NCI-H187 treated with DMSO at 0.1 percent for 48 hours (cell line): ENCODE measurements at regions not wholly inside any gene's neighbourhood (a gene's known extent, or its start where the extent isn't known, plus 50 kb on each side); places are given as distances from the start of the nearest gene placed in this dataset.

Experiments used
- DNase-seq: peaks from one replicate; lab custom pipeline; 2025; lab: John Stamatoyannopoulos, UW

DNA sequence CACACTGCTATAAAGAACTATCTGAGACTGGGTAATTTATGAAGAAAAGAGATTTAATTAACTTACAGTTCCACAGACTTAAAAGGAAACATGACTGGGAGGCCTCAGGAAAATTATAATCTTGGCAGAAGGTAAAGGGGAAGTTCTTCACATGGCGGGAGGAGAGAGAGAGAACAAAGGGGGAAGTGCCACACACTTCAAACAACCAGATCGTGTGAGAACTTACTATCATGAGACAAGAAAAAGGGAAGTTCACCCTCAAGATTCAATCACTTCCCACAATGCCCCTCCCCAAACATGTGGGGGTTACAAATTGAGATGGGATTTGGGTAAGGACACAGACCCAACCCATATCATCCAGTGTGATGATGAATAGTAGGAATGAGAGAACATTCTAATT, 366.5 kb downstream of the LRFN5 start:
- DNase-seq, result no peak

DNA sequence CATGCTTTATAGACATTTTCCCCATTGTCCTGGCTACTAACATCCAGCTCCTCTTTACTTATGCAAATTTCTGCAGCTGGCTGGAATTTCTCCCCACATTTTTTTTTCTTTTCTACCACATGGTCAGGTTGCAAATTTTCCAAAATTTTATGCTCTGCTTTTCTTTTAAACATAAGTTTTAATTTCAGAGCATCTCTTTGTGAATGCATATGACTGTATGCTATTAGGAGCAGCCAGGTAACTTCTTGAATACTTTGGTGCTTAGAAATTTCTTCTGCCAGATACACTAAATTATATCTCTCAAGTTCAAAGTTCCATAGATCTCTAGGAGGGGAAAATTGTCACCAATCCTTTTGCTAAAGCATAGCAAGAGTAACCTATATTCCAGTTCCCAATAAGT, 365.9 kb downstream of the LRFN5 start:
- no peak for DNase-seq

DNA sequence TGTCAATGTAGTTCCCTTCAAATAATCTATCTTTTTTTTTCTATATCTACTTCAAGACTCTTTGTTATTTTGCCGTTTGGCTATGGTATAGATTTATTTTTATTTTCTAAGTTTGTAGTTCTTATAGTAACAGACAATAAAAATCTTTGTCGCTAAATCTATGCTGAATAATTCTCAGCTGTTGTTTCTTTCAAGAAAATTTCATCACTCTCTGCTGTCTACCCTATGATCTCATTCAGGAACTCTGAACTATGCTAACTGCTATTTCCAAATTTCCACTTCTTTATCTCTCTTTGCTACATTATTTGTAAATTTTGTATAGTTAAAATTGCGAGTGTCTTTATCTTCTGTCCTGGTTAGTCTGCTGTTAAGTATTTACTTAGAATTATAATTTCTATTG, 353.6 kb downstream of the LRFN5 start:
- DNase-seq, result no peak

DNA sequence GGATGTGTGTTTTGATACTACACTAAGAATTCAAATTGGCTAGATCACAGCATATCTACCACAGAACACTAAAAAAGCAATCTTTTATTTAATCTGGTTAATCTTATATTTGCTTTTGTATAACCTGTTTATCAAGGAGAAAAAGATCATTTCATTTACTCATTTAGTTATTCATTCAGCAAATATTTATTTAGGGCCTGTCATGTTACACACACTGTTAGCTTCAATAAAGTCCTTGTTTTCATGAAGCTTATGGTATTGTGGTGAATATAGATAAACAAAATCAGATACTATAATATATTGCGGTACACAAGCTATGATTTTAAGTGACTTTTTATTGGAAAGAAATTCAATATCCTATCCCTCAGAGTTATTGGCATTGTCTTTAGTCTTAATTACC, 350.8 kb downstream of the LRFN5 start:
- no peak for DNase-seq
